ENCODE measurements at regions not wholly inside any gene's neighbourhood (a gene's known extent, or its start where the extent isn't known, plus 50 kb on each side); places are given as distances from the start of the nearest gene placed in this dataset.

DNA sequence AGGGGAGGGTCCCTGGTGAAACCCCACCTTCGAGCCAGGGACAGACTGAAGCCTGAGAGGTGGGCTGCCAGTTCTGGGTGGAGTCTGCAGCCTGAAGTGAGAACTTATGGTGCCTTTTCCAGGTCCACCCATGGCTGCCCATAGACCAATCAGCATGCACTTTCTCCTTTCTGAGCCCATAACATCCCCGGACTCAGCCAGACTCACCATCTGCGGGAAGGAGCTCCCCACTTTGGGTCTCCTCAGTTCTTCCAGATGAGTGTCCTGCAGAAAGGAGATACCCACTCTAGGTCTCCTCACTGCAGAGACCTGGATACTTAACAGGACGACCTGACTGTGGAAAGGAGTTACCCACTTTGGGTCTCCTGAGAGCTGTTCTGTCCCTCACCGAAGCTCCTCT, 1673.4 kb upstream of the TMEFF2 start:
- TF ChIP-seq, protein P1, sequence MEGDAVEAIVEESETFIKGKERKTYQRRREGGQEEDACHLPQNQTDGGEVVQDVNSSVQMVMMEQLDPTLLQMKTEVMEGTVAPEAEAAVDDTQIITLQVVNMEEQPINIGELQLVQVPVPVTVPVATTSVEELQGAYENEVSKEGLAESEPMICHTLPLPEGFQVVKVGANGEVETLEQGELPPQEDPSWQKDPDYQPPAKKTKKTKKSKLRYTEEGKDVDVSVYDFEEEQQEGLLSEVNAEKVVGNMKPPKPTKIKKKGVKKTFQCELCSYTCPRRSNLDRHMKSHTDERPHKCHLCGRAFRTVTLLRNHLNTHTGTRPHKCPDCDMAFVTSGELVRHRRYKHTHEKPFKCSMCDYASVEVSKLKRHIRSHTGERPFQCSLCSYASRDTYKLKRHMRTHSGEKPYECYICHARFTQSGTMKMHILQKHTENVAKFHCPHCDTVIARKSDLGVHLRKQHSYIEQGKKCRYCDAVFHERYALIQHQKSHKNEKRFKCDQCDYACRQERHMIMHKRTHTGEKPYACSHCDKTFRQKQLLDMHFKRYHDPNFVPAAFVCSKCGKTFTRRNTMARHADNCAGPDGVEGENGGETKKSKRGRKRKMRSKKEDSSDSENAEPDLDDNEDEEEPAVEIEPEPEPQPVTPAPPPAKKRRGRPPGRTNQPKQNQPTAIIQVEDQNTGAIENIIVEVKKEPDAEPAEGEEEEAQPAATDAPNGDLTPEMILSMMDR (IDR thresholded peaks at IDR 0.05; ENCODE audit: low read depth, low read length), result no peak
- DNase-seq, result no peak
- Histone ChIP-seq H3K27me3 (ENCODE audit: insufficient read depth, low read depth, severe bottlenecking) (no peaks in the 10 kb centered on the region), H3K36me3 (no peaks in the 10 kb centered on the region), H3K27ac (no peak overlapping the region), H3K9me3 (ENCODE audit: severe bottlenecking) (no peaks in the 10 kb centered on the region), H3K4me3 (ENCODE audit: low read depth, low read length) (no peak overlapping the region)

DNA sequence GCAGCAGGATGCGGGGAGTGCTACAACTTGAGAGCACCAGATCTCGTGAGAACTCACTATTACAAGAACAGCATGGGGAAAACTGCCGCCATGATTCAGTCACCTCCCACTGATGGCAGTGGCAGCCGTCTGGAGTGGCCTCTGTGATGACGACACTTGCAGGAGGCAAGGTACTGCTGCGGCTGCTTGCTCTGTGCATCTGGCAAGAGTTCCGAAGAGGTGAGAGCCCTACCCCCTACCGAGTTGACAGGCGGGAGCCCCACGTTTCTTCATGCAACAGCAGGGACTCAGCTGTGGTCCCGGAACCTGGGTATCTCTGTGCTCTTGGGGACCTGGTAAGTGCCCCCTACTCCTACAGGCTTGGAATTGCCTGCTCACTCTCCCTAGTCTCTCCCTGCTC, 1672.7 kb upstream of the TMEFF2 start:
- no peak for DNase-seq
- TF ChIP-seq, protein P1 (IDR thresholded peaks at IDR 0.05; ENCODE audit: low read depth, low read length), result no peak
- H3K27ac ChIP-seq, result no peak overlapping the region
- no peaks in the 10 kb centered on the region for H3K36me3 ChIP-seq
- H3K9me3 ChIP-seq (ENCODE audit: severe bottlenecking), result no peaks in the 10 kb centered on the region
- H3K4me3 ChIP-seq (ENCODE audit: low read depth, low read length), result no peak overlapping the region
- no peaks in the 10 kb centered on the region for H3K27me3 ChIP-seq (ENCODE audit: insufficient read depth, low read depth, severe bottlenecking)

DNA sequence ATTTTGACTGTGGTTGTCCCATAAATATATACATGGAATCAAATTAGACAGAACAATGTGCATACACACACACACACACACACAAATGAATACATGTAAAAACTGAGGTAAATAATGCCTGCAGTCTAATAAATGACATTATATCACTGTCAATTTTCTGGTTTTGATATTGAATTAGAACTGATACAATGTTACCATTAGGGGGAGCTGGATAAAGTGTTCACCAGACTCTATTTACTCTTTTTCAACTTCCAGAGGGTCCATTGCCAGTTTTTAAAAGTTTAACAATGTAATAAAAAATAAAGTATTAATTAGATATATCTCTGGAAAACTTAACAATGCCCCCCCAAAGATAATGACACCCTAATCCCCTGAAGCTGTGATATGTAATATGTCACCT, 1666.8 kb upstream of the TMEFF2 start:
- H3K4me3 ChIP-seq (ENCODE audit: low read depth, low read length), result no peak overlapping the region
- no peaks in the 10 kb centered on the region for H3K9me3 ChIP-seq (ENCODE audit: severe bottlenecking)
- no peak overlapping the region for H3K27ac ChIP-seq
- H3K36me3 ChIP-seq, result no peaks in the 10 kb centered on the region
- H3K27me3 ChIP-seq (ENCODE audit: insufficient read depth, low read depth, severe bottlenecking), result no peaks in the 10 kb centered on the region
- DNase-seq, result no peak
- TF ChIP-seq, protein P1 (IDR thresholded peaks at IDR 0.05; ENCODE audit: low read depth, low read length), result no peak

DNA sequence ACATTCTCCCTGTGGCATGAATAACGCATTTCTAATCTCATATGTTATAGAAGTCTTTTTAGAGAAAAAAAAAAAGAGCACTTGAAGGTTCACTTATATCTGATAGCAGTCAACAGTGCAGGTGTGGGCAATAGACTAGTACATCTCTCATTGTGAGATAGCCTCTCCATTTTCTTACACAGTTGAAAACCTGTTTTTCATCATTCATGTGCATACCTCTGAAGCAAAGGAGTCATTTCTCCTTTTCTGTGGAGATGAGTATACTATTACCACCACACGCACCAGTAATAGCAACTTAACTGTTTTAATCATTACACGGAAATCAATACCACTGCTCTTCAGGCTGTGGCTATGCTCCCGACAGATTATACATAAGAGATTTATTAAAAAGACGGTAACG, 1653.3 kb upstream of the TMEFF2 start:
- Histone ChIP-seq H3K36me3 (no peaks in the 10 kb centered on the region), H3K4me3 (ENCODE audit: low read depth, low read length) (no peak overlapping the region), H3K27me3 (ENCODE audit: insufficient read depth, low read depth, severe bottlenecking) (no peaks in the 10 kb centered on the region), H3K27ac (no peak overlapping the region), H3K9me3 (ENCODE audit: severe bottlenecking) (no peaks in the 10 kb centered on the region)
- DNase-seq, result no peak
- TF ChIP-seq, protein P1 (IDR thresholded peaks at IDR 0.05; ENCODE audit: low read depth, low read length), result no peak

DNA sequence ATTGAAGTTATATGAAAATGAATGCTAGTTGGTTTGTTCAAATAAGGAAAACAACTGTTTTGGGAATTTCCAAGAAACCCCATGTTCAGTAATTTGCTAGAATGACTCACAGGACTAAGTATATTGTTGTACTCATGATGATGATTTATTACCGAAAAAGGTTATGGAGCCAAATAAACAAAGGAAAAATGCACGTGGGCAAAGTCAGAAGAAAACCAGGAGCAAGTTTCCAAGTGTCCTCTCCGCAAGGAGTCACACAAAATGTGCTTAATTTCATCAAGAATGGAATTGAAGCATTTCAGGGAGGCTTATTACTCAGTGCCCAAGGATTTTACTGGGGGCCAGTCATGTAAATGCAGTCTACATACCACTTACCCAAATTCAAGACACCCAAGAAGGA, 1652.4 kb upstream of the TMEFF2 start:
- Histone ChIP-seq H3K9me3 (ENCODE audit: severe bottlenecking) (no peaks in the 10 kb centered on the region), H3K36me3 (no peaks in the 10 kb centered on the region), H3K27ac (no peak overlapping the region), H3K27me3 (ENCODE audit: insufficient read depth, low read depth, severe bottlenecking) (no peaks in the 10 kb centered on the region), H3K4me3 (ENCODE audit: low read depth, low read length) (no peak overlapping the region)
- no peak for DNase-seq
- TF ChIP-seq, protein P1 (IDR thresholded peaks at IDR 0.05; ENCODE audit: low read depth, low read length), result no peak

DNA sequence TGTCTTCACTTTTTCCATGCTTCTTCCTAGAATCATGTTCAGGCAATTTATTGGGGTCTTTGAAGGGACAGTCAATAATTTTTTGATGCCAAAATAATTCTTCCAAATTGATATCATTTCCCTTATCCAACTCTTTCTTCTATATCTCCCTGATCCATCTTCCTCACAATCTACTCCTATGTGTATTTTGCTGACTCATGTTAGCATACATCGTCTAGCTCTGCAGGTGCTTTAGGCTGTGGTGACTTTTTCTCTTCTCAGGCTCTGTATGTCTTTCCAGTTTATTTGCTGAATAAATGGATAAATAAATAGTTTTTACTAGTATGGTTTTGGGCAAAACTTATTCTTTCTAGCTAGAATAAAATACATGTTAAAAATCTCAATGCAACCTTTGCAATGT, 1650.9 kb upstream of the TMEFF2 start:
- TF ChIP-seq, protein P1 (IDR thresholded peaks at IDR 0.05; ENCODE audit: low read depth, low read length), result no peak
- H3K9me3 ChIP-seq (ENCODE audit: severe bottlenecking), result no peaks in the 10 kb centered on the region

More for the DNA sequence above, 1650.9 kb upstream of the TMEFF2 start:
- Histone ChIP-seq H3K27me3 (ENCODE audit: insufficient read depth, low read depth, severe bottlenecking) (no peaks in the 10 kb centered on the region), H3K36me3 (no peaks in the 10 kb centered on the region), H3K4me3 (ENCODE audit: low read depth, low read length) (no peak overlapping the region), H3K27ac (no peak overlapping the region)
- DNase-seq, result no peak

Measured in WERI-Rb-1 (cell line).